ENCODE measurements at regions not wholly inside any gene's neighbourhood (a gene's known extent, or its start where the extent isn't known, plus 50 kb on each side); places are given as distances from the start of the nearest gene placed in this dataset.

GRCh38 chr10:113259576-113260226 lies 293.2 kb upstream of the HABP2 start:
- no peak for DNase-seq

DNA sequence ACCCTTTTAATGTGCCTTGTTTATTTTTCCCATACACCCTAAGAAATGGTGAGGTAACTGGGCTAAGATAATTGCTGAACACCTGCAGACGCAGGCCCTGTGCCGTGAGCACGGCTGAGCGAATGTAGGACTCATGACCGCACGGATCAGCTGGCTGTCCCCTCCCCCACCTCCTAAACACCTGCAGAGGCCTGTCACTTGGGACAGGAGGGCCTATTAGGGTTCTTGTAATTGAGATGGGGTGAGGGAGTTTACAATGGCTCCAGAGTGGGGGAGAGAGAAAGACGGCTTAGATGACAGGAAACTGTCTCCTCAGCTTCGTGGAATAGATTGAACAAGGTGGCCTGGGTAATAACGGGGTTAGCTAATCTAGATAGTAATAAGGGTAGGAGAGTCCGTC lies 291.7 kb upstream of the HABP2 start:
- no peak for DNase-seq

DNA sequence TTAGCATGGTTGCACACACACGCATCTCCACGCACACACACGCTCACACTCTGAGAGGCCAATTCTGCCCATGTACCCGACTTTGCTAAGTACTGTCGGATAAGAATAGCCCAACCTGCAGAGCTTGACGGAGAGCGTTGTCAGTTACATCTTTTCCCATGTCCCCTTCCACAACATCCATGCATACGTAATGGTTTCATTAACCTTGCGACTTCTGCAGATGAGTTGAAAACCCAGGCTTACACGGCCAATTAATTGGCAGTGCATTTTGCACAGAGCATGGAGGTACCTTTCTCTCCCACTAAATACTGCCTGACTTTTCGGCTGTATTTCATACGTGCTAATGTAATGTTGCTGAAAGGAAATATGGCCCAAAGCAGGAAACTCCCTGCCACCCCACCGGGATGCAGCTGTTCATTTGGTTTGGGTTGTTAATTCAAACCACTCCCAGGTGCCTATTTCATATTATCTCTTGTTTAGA lies 291.2 kb upstream of the HABP2 start:
- no peak for DNase-seq

DNA sequence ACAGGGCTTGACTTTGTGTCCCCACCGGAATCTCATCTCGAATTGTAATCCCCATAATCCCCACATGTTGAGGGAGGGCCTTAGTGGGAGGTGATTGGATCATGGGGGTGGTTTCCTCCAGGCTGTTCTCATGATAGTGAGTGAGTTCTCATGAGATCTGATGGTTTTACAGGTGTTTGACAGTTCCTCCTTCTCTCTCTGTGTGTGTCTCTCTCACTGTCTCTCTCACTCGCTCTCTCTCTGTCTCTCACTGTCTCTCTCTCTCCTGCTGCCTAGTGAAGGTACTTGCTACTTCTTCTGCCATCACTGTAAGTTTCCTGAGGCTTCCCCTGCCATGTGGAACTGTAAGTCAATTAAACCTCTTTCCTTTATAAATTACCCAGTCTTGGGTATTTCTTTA lies 289.8 kb upstream of the HABP2 start:
- no peak for DNase-seq

DNA sequence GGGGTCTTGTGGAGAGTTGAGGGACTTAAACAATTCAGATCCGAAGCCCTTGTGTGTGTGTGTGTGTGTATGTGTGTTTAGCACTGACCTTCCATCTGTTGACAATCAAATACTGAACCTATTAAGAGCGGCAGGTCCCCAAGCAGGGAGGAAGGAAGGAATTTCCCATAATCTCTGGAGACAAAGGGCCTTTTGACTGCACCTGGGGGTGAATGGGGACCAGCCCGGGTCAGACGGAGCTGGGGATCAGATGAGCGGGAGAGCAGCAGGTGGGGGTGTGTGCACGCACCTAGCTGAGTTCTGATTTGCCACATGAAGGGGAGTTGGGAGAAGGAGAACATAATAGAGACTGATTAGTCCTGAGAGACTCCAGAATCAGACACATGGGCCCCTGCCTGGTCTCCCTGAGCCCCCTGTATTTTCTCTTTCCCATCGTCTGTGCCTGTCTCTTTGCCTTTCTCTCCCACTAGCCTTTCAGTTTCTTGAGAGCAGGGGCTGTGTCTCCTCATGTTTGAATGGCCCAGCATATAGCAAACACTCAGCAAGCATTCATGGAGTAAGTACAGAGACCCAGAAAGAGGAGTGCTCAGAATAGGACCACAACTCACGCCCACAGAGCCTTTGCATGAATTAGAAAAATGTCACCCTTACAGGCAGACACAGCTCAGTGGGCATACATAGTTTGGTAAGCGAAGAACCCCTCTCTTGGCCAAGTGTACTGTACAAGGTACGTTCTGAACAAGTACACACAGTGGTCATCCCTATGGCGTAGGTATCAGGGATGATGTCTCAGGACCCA lies 288.3 kb upstream of the HABP2 start:
- no peak for DNase-seq

- DNase-seq, result no peak
Measured at GRCh38 chr10:113266147-113266546, 286.7 kb upstream of the HABP2 start.

GRCh38 chr10:113267619-113268562 lies 285.0 kb upstream of the HABP2 start:
- DNase-seq, result no peak

DNA sequence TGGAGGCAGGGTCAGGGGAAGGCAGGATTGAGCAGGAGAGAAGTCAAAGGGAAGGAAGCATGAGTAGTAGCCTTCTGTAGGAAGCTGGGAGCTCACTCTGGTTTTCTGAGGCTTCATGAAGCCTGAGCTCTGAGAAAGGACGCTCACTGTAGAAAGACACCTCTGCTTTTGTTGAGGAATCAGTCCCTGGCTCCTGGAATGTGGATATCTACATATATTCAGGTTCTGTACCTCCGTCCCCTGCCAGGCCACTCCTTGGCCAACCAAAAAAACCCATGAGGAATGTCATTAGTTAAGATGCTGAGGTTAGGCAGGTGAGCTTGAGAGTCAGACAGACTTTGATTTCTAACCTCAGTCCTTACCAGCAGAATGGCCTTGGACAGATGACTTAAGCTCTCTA lies 283.5 kb upstream of the HABP2 start:
- DNase-seq, result no peak

DNA sequence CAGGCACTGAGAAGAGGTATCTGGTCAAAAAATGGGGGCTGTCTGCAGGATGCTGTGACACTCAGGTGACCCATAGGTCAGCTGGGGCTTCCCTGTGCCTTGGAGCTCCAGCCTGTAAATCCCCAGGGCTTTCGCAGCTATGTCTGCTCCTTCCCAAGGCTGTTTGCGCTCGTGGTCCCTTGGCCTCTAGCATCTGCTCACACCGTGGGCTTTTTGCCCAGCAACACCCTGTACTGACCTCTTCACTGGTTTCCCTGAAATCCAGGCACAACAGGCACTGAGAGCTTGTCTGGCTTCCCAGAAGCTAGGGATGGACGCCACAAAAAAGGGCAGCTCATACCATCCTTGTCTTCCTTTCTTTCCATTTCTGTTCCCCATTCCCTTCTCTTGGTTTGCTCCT lies 280.3 kb upstream of the HABP2 start:
- DNase-seq, result no peak

DNA sequence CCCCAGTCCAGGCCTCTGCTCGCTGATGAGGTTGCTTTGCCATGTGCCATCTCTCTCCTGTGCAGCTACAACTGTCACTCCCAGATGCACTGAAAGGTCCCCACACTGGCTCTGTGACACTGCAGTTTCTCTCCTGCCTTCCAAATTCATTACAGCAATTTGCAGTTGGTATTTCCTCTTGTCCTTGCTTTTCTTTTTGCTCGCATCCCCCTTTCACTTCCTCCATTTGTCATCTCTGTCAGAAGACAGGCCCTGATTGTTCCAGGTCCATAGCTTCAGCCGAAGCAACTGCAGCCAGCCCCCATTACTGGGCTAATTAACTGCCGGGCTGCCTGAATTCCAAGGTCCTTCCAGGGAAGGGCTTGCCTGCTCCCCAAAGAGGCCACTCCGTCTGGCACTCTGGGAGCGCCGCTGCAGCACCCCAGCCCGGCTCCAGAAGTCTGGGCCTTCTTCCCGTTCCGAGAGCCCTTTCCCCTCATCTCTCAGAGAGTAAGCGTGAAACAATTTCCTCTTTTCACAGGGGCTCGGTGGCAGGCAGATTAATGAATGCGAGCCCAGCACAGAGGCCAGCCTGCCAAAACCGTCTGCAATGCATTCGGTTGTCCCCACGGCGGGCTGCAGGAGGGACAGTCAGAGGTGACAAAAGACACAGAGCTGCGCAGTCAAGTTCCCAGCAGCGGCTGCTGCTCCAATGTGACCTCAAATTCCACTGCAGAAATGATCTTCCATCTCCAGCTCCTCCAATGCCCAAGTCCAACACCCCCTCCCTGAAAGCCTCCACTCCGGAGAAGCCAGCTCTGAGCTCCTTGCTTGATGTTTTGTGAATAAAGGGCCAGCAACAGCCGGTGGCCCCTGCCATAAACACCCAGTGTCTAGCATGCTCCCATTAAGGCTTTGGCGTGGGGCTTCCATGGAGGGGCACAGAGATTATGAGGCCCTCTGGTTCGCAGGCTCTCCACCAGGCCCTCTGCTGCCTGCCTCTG lies 279.4 kb upstream of the HABP2 start:
- DNase-seq, result no peak

DNA sequence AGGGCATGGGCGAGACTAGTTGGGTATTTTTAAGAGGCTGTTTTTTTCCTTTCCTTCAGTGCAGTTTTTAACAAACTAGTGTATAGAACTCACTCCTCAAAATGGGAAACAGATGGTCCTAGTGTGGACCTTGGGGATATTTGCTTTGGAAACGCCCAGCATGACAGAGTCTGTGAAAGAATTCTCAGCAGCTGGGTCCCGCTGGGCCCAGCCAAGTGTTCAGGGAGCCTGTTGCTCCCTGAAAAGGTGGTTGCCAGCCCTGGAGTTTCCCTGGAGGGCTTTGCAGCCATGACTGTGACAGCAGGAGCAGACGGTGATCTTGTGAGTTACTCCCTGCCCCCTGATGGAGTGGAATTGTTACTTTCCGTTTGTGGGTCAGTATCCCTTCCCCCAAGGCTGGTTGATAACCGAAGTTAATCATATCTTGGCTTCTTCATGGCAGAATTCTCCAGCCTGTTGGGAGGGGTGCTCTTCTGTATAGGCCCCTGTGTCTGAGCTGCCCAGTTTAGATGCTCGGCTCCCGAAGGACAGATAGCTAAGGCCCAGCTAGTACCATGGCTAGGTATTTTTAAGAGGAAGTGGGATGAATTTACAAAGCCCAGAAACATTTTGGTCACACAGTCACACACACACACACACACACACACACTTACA lies 278.6 kb upstream of the HABP2 start:
- no peak for DNase-seq

- no peak for DNase-seq
Measured at GRCh38 chr10:113278221-113278620, 274.6 kb upstream of the HABP2 start.

GRCh38 chr10:113278664-113279063 lies 274.2 kb upstream of the HABP2 start:
- DNase-seq, result no peak

DNA sequence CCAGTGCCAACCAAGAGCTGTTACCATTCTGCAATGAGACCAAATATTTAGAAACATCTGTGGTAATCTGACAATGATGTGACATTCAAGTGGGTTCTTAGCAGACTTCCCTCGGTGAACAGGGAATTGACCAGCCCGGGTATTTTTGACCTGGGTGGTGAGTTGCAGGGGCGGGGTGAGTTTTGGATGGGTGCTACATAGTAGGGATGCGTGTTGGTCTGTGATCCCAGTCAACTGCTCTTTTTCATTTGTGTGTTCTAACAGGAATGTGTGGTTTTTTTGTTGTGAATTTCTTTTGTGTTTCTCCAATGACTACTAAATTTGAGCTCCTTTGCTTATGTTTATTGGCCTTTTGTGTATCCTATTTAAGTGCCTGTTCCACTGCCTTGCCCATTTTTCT lies 273.6 kb upstream of the HABP2 start:
- DNase-seq, result no peak

DNA sequence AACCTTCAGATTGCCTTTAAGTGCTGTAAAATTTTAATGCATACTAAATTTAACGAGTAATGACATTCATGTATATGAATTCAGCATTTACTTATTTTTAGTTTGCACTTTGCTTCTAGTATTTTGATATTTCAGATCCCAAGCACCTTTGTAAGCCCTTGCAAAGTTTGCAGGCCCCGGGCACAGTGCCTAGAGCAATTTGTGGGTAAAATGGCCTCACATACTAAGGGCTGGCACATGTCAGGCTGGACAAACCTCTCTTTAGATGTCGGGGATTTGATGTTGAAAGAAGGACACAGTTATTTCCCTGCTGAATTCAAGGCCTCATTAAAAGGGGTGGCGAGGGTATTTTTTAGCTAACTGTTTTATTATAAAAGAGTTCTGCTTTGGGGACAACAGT lies 270.3 kb upstream of the HABP2 start:
- no peak for DNase-seq

DNA sequence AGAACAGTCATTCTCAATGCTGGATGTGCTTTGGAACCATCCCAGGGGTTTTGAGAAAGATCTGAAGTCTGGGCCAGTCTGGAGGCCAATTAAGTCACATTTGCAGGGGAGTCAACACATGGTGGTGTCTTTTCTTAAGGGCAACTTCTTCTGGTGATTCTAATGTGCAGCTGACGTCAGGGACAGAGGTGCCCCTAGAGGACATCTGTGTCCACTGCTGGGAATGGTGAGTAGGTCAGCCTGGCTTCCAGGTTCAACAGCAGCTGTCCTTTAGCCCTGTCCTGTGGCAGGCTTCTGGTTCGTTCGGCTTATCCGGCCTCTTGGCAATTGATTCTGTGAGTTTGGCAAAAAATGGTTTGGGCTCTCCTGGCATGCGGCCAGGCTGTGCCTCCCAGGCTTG lies 269.7 kb upstream of the HABP2 start:
- DNase-seq, result no peak

- DNase-seq, result no peak
Measured at GRCh38 chr10:113284635-113285034, 268.2 kb upstream of the HABP2 start.

GRCh38 chr10:113285305-113285704 lies 267.5 kb upstream of the HABP2 start:
- DNase-seq, result no peak

GRCh38 chr10:113287592-113287991 lies 265.3 kb upstream of the HABP2 start:
- DNase-seq, result no peak

DNA sequence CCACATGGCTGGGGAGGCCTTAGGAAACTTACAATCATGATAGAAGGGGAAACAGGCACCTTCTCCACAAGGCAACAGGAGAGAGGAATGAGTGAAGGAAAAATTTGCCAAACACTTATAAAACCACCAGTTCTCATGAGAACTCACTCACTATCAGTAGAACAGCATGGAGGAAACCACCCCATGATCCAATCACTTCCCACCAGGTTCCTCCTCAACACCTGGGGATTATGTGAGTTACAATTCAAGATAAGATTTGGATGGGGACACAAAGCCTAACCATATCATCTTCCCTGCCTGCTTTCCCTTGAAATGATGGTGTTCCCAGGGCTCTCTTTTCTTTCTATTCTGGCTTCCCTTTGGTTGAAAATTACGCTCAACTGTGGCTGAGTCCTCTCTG lies 262.7 kb upstream of the HABP2 start:
- no peak for DNase-seq

DNA sequence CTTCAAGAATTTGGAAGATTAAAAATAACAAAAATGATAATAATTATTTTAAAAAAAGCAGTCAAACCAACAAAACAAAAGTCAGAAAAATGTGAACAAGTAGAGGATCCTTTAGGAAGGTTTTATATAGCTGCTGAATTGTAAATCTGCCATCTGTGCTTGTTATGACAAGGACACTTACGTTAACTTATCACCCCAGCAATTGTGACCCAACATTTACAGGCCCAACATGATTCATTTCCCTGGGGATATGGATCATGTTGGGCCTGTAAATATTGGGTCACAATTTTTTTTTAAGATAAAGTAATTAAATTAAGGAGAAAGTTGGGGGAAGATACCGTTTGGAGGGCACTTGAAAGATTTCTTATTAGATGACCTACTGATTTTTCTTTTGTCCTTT lies 261.4 kb upstream of the HABP2 start:
- no peak for DNase-seq

DNA sequence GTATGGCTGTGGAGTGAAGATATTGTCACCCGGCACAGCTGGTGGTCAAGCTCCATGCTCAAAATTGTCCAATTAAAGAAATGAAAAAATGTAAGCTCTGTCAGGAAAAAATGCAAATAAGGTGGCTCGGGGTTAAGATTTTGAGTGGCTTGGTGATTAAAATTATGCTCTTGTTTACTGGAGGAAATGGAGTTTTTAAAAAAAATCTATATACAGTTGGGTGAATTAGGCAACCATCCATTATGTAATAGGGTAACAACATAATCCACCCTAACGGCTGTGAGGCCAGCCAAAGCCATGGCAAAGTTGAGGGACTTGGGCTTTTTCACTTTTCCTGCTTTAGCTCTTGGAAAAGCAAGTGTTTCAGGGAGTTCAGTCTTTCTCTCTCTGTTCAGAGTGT lies 260.8 kb upstream of the HABP2 start:
- no peak for DNase-seq
